Posterior cingulate gyrus (tissue), 11 donors: ENCODE measurements at regions not wholly inside any gene's neighbourhood (a gene's known extent, or its start where the extent isn't known, plus 50 kb on each side); places are given as distances from the start of the nearest gene placed in this dataset.

Source experiments
- DNase-seq, 10 donors: peaks; one replicate each; pipeline versions ENCODE4 v3.0.0 to v3.0.0-alpha.2; 2020 to 2021; ENCODE audit warnings: mixed read lengths in 3 of 10
- intact Hi-C: fragments of 100-400 bp; cut with DNase I; formaldehyde crosslinking; loops from one replicate; pipeline ENCODE4 v1.15.1; 2023

- DNase-seq, result no peak
- intact Hi-C loops, result no loop called here
Observed at GRCh38 chr20:23255106-23255505, 95.5 kb upstream of the NXT1 start.

- no peak for DNase-seq
- intact Hi-C loops, result no loop called here
Observed at GRCh38 chr20:23254505-23254904, 96.1 kb upstream of the NXT1 start.

- no peak for DNase-seq
- intact Hi-C loops, result no loop called here
Observed at GRCh38 chr20:23254034-23254433, 96.6 kb upstream of the NXT1 start.

GRCh38 chr20:23253524-23253923 lies 97.1 kb upstream of the NXT1 start:
- intact Hi-C loops, result no loop called here

GRCh38 chr20:23251779-23252178 lies 98.8 kb upstream of the NXT1 start:
- intact Hi-C loops, result no loop called here
- no peak for DNase-seq

More at GRCh38 chr20:23253524-23253923, 97.1 kb upstream of the NXT1 start:
- DNase-seq, result no peak

GRCh38 chr20:23249541-23249940 lies 101.0 kb upstream of the NXT1 start:
- no peak for DNase-seq
- intact Hi-C loops, result loop anchor here (5.0 kb wide), 1 partner anchor 557 kb away; no protein-coding TSS in a partner anchor

- intact Hi-C loops, result loop anchor here (5.0 kb wide), 1 partner anchor 556 kb away; no protein-coding TSS in a partner anchor
- DNase-seq, result no peak
Observed at GRCh38 chr20:23248461-23248882, 102.1 kb upstream of the NXT1 start.

GRCh38 chr20:23246717-23247664 lies 103.6 kb upstream of the NXT1 start:
- DNase-seq, result no peak
- intact Hi-C loops, result loop anchor here (5.0 kb wide), 1 partner anchor 555 kb away; no protein-coding TSS in a partner anchor

GRCh38 chr20:23245553-23246181 lies 104.9 kb upstream of the NXT1 start:
- intact Hi-C loops, result loop anchor here (5.0 kb wide), 1 partner anchor 553 kb away; no protein-coding TSS in a partner anchor
- DNase-seq, result peak in 5 of 10 donors; percentile 19 to 90 (median 34)

- no peak for DNase-seq
- intact Hi-C loops, result loop anchor here (5.0 kb wide), 1 partner anchor 553 kb away; no protein-coding TSS in a partner anchor
Observed at GRCh38 chr20:23244916-23245552, 105.6 kb upstream of the NXT1 start.

- no peak for DNase-seq
- intact Hi-C loops, result no loop called here
Observed at GRCh38 chr20:23244156-23244915, 106.3 kb upstream of the NXT1 start.

GRCh38 chr20:23243791-23244155 lies 106.8 kb upstream of the NXT1 start:
- intact Hi-C loops, result no loop called here
- no peak for DNase-seq

- intact Hi-C loops, result no loop called here
- DNase-seq, result no peak
Observed at GRCh38 chr20:23242556-23243180, 107.9 kb upstream of the NXT1 start.

GRCh38 chr20:23242104-23242503 lies 108.5 kb upstream of the NXT1 start:
- intact Hi-C loops, result no loop called here
- no peak for DNase-seq

GRCh38 chr20:23241416-23241815 lies 109.2 kb upstream of the NXT1 start:
- no peak for DNase-seq
- intact Hi-C loops, result no loop called here

GRCh38 chr20:23240519-23240918 lies 110.1 kb upstream of the NXT1 start:
- intact Hi-C loops, result no loop called here
- no peak for DNase-seq

GRCh38 chr20:23237201-23237600 lies 113.4 kb upstream of the NXT1 start:
- DNase-seq, result no peak
- intact Hi-C loops, result loop anchor here (10.0 kb wide), 1 partner anchor 182 kb away; no protein-coding TSS in a partner anchor

GRCh38 chr20:23235173-23236027 lies 115.2 kb upstream of the NXT1 start:
- intact Hi-C loops, result loop anchor here (10.0 kb wide), 1 partner anchor 181 kb away; no protein-coding TSS in a partner anchor
- DNase-seq, result peak in 6 of 10 donors; percentile 47 to 91 (median 54)
